H1 (cell line): ENCODE measurements at regions not wholly inside any gene's neighbourhood (a gene's known extent, or its start where the extent isn't known, plus 50 kb on each side); places are given as distances from the start of the nearest gene placed in this dataset.

Source experiments
- CTCF ChIA-PET: fragments of 300-600 bp; sonication (Branson Sonifier 250); formaldehyde crosslinking; loops from one replicate; lab custom pipeline; 2021; ENCODE audit not compliant: partially characterized antibody; lab: Charles Lee
- POLR2A ChIA-PET: fragments of 300-600 bp; sonication (Branson Sonifier 250); formaldehyde crosslinking; loops from one replicate; lab custom pipeline; 2021; ENCODE audit warnings: inconsistent platforms; ENCODE audit not compliant: partially characterized antibody; lab: Charles Lee
- DNase-seq, 2 experiments: peaks; one replicate each; pipeline versions ENCODE4 v3.0.0 to v3.0.0-alpha.2; 2010 to 2022; ENCODE audit warnings: low spot score in 2 of 2, low read depth in 1 of 2, mixed read lengths in 1 of 2
- FAIRE-seq: peaks from 2 replicates; lab custom pipeline; 2011; peaks lifted over from hg19 to GRCh38; lab: Jason Lieb, UNC
- H2AFZ ChIP-seq: 2 replicates; pipeline ENCODE4 v1.8.1; 2012; ENCODE audit warnings: low read length, inconsistent platforms
- H2AK5ac ChIP-seq: 2 replicates; pipeline ENCODE4 v1.6.1; 2013; ENCODE audit warnings: low read depth, low read length
- H2BK120ac ChIP-seq: replicated peaks from 2 replicates; pipeline ENCODE3; 2013; ENCODE audit warnings: low read depth, low read length, inconsistent platforms
- H2BK12ac ChIP-seq: 2 replicates; pipeline ENCODE4 v1.6.1; 2013; ENCODE audit warnings: low read depth, low read length
- H2BK15ac ChIP-seq: 2 replicates; pipeline ENCODE4 v1.6.1; 2013; ENCODE audit warnings: low read length
- H2BK20ac ChIP-seq: 2 replicates; pipeline ENCODE4 v1.6.1; 2013; ENCODE audit warnings: low read length
- H2BK5ac ChIP-seq: 2 replicates; pipeline ENCODE4 v1.6.1; 2013; ENCODE audit warnings: low read depth, low read length
- H3K14ac ChIP-seq: 2 replicates; pipeline ENCODE4 v1.6.1; 2013; ENCODE audit warnings: inconsistent platforms; ENCODE audit not compliant: insufficient read length
- H3K18ac ChIP-seq: 2 replicates; pipeline ENCODE4 v1.6.1; 2013; ENCODE audit warnings: low read length; ENCODE audit errors: extremely low read depth
- H3K23ac ChIP-seq: 2 replicates; pipeline ENCODE4 v1.6.1; 2013; ENCODE audit warnings: inconsistent platforms; ENCODE audit not compliant: insufficient read length
- H3K23me2 ChIP-seq: 2 replicates; pipeline ENCODE4 v1.6.1; 2013; ENCODE audit warnings: low read depth, low read length
- H3K27ac ChIP-seq: 2 replicates; pipeline ENCODE4 v1.6.1; 2011; ENCODE audit warnings: low read depth, low read length, inconsistent platforms
- H3K27me3 ChIP-seq, 4 experiments: replicated peaks in 1 of 4; 1 replicate in 1 of 4; 2 replicates in 3 of 4; pipeline versions ENCODE4 v1.6.1 to v1.8.1; 2011 to 2013; ENCODE audit warnings: low read length in 3 of 4, mild to moderate bottlenecking in 3 of 4, inconsistent platforms in 2 of 4, mixed read lengths in 2 of 4, moderate library complexity in 1 of 4; ENCODE audit not compliant: control insufficient read depth in 3 of 4, insufficient read depth in 3 of 4; ENCODE audit errors: extremely low read depth in 1 of 4
- H3K36me3 ChIP-seq, 4 experiments: 2 replicates each; pipeline versions ENCODE4 v1.6.1 to v1.8.1; 2011 to 2013; ENCODE audit warnings: mild to moderate bottlenecking in 4 of 4, low read length in 3 of 4, moderate library complexity in 2 of 4, control low read depth in 1 of 4, inconsistent platforms in 1 of 4; ENCODE audit not compliant: insufficient read depth in 4 of 4, control insufficient read depth in 2 of 4
- H3K4ac ChIP-seq: replicated peaks from 2 replicates; pipeline ENCODE3; 2013; ENCODE audit warnings: low read length, low read depth, mixed read lengths, inconsistent platforms; ENCODE audit not compliant: insufficient read length
- H3K4me1 ChIP-seq, 4 experiments: replicated peaks in 1 of 4; 1 replicate in 1 of 4; 2 replicates in 3 of 4; pipeline versions ENCODE4 v1.6.1 to v1.8.1; 2011 to 2013; ENCODE audit warnings: low read length in 3 of 4, inconsistent platforms in 2 of 4, mixed read lengths in 1 of 4; ENCODE audit not compliant: insufficient read depth in 4 of 4, control insufficient read depth in 3 of 4
- H3K4me2 ChIP-seq, 2 experiments: 2 replicates each; pipeline versions ENCODE4 v1.6.1 to v1.8.1; 2011 to 2013; ENCODE audit warnings: low read depth in 2 of 2, low read length in 2 of 2, control low read depth in 1 of 2, inconsistent platforms in 1 of 2, mild to moderate bottlenecking in 1 of 2; ENCODE audit not compliant: insufficient read depth in 1 of 2
- H3K4me3 ChIP-seq, 4 experiments: fragments of 200-600, 300-600 bp in 1 of 4; sonication (generic), shearing (Covaris generic), sonication (Bioruptor Twin) in 1 of 4; 2 replicates each; pipeline versions ENCODE4 v1.5.1 to v1.8.1; 2011 to 2016; ENCODE audit warnings: low read length in 4 of 4, low read depth in 3 of 4, control low read depth in 2 of 4, inconsistent platforms in 2 of 4, mild to moderate bottlenecking in 2 of 4, mixed read lengths in 1 of 4, moderate library complexity in 1 of 4; ENCODE audit not compliant: insufficient read depth in 2 of 4; ENCODE audit errors: extremely low read depth in 1 of 4
- H3K56ac ChIP-seq: replicated peaks from 2 replicates; pipeline ENCODE3; 2013; ENCODE audit warnings: low read depth, mild to moderate bottlenecking, mixed read lengths, low read length, inconsistent platforms; ENCODE audit not compliant: insufficient read length
- H3K79me1 ChIP-seq: 2 replicates; pipeline ENCODE4 v1.6.1; 2013; ENCODE audit warnings: low read depth, low read length, control low read depth
- H3K79me2 ChIP-seq, 2 experiments: 2 replicates each; pipeline versions ENCODE4 v1.6.1 to v1.8.1; 2012 to 2013; ENCODE audit warnings: low read length in 2 of 2, mild to moderate bottlenecking in 2 of 2, inconsistent platforms in 1 of 2; ENCODE audit not compliant: insufficient read depth in 2 of 2, control insufficient read depth in 1 of 2
- H3K9ac ChIP-seq, 4 experiments: replicated peaks in 1 of 4; 1 replicate in 1 of 4; 2 replicates in 3 of 4; pipeline versions ENCODE4 v1.6.1 to v1.8.1; 2011 to 2013; ENCODE audit warnings: low read depth in 3 of 4, low read length in 3 of 4, control low read depth in 2 of 4, mild to moderate bottlenecking in 2 of 4, moderate library complexity in 2 of 4, inconsistent platforms in 1 of 4; ENCODE audit errors: extremely low read depth in 1 of 4
- H3K9me3 ChIP-seq, 2 experiments: 2 replicates each; pipeline versions ENCODE4 v1.6.1 to v1.8.1; 2012 to 2013; ENCODE audit warnings: mild to moderate bottlenecking in 2 of 2, moderate library complexity in 2 of 2, control low read depth in 1 of 2, inconsistent platforms in 1 of 2, low read depth in 1 of 2, low read length in 1 of 2, mixed read lengths in 1 of 2; ENCODE audit not compliant: insufficient read depth in 2 of 2
- H4K20me1 ChIP-seq, 2 experiments: replicated peaks in 1 of 2; 2 replicates each; pipeline versions ENCODE3 to v1.8.1; 2011 to 2013; ENCODE audit warnings: inconsistent platforms in 2 of 2, low read length in 2 of 2, mild to moderate bottlenecking in 1 of 2; ENCODE audit not compliant: insufficient read depth in 2 of 2, control insufficient read depth in 1 of 2
- H4K5ac ChIP-seq: 2 replicates; pipeline ENCODE4 v1.6.1; 2013; ENCODE audit warnings: low read length, low read depth, mixed read lengths, inconsistent platforms; ENCODE audit not compliant: insufficient read length
- H4K8ac ChIP-seq: 2 replicates; pipeline ENCODE4 v1.8.0; 2013; ENCODE audit warnings: mild to moderate bottlenecking, moderate library complexity, low read length, inconsistent platforms; ENCODE audit not compliant: insufficient read depth; ENCODE audit errors: extremely low read depth
- H4K91ac ChIP-seq: replicated peaks from 2 replicates; pipeline ENCODE3; 2013; ENCODE audit warnings: low read length, mixed read lengths, inconsistent platforms; ENCODE audit not compliant: insufficient read length
- BRCA1 ChIP-seq: IDR thresholded peaks from 2 replicates; pipeline ENCODE4 v1.6.1; 2012; ENCODE audit warnings: low read depth, low read length, improper control_type of control experiment
- KDM1A ChIP-seq: fragments of 200-600, 300-600 bp; sonication (generic); IDR thresholded peaks from 2 replicates; pipeline ENCODE4 v1.7.1; 2016; ENCODE audit warnings: mild to moderate bottlenecking, low read length, borderline replicate concordance
- KDM5A ChIP-seq: fragments of 200-600 bp; IDR thresholded peaks from 2 replicates; pipeline ENCODE4 v1.7.1; 2012; ENCODE audit warnings: mild to moderate bottlenecking, low read length, inconsistent platforms, mixed read lengths
- MAFK ChIP-seq: IDR thresholded peaks from 2 replicates; pipeline ENCODE4 v1.6.1; 2012; ENCODE audit warnings: low read depth, mild to moderate bottlenecking, improper control_type of control experiment, low read length
- RBBP5 ChIP-seq: IDR thresholded peaks from 2 replicates; pipeline ENCODE4 v1.7.1; 2012; ENCODE audit warnings: low read depth, mild to moderate bottlenecking, inconsistent platforms, low read length, moderate library complexity, borderline replicate concordance
- RNF2 ChIP-seq: fragments of 200-900, 300-1000 bp; sonication (generic); IDR thresholded peaks from 2 replicates; pipeline ENCODE4 v1.7.1; 2016; ENCODE audit warnings: borderline replicate concordance, low read depth, mild to moderate bottlenecking, antibody characterized with exemption, low read length; ENCODE audit not compliant: poor library complexity, severe bottlenecking; ENCODE audit errors: missing control alignments
- RXRA ChIP-seq: IDR thresholded peaks from 2 replicates; pipeline ENCODE4 v1.6.1; 2011; ENCODE audit warnings: low read depth, mild to moderate bottlenecking, low read length, moderate library complexity; ENCODE audit not compliant: insufficient read depth
- SP4 ChIP-seq: IDR thresholded peaks from 2 replicates; pipeline ENCODE4 v1.6.1; 2012; ENCODE audit warnings: low read length, inconsistent platforms
- TAF1 ChIP-seq: IDR thresholded peaks from 2 replicates; pipeline ENCODE4 v1.6.1; 2011; ENCODE audit warnings: mild to moderate bottlenecking, low read depth, low read length
- TCF12 ChIP-seq: IDR thresholded peaks from 2 replicates; pipeline ENCODE4 v1.6.1; 2011; ENCODE audit warnings: low read depth, mild to moderate bottlenecking, low read length
- WGBS, 2 experiments: shearing (Covaris generic) in 1 of 2; methylation state at CpG; one replicate each; pipeline versions ENCODE4 v1.1.6 to v1.1.7; 2013 to 2015; ENCODE audit warnings: low lambda C conversion rate in 2 of 2, mixed read lengths in 2 of 2, inconsistent platforms in 1 of 2, low coverage in 1 of 2, missing lambda C conversion rate in 1 of 2; ENCODE audit not compliant: insufficient replicate concordance in 2 of 2, insufficient coverage in 1 of 2, insufficient read length in 1 of 2; ENCODE audit errors: extremely low coverage in 1 of 2, missing lambda C conversion rate in 1 of 2; 5-methylcytosine and 5-hydroxymethylcytosine counted together
- TF ChIP-seq, protein P1 (sequence below), 3 experiments: IDR thresholded peaks; 1 replicate in 2 of 3; 2 replicates in 1 of 3; pipeline versions ENCODE4 v1.5.1 to v1.6.1; 2011; ENCODE audit warnings: low read length in 3 of 3, mild to moderate bottlenecking in 3 of 3, inconsistent platforms in 2 of 3, low read depth in 1 of 3, moderate library complexity in 1 of 3; ENCODE audit not compliant: insufficient read depth in 1 of 3; ENCODE audit errors: control extremely low read depth in 1 of 3

DNA sequence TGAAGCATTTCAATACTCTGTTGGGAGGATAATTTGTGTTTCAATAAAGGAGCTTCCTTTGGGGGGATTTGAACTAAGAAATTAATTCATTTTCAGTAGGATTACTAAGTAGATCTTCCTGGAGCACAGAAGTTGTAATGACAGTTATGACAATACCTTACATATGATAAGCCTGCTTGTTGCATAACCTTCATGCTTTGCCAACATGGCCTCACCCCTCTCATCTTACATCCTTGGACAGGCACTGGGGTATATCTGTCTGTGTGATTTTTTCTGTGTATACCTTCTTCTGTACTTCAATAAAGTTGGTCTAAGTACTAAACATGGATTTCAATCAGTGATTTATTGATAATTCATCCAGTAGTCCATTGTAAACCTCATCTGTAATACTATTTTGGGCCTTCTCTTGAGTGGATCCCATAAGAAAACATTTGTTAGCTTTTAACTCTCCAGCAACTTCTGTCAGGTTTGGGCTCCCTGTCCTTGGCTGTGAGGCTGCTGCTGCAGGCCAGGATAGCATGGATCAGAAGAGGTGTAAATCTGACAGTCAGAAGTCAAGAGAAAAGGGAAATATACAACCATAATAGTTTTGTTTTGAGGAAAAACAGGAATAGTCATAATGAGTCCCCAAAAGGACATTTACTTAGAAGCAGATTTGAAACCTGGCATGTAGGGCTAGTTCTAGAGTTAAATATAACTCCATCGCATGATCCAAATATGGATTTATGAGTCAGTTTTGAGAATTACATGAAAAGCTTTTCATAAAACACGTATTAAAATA lies 422.2 kb downstream of the KLF5 start:
- Histone ChIP-seq H3K9ac (no peak overlapping the region), H3K27ac (no peak overlapping the region), H3K18ac (no peak overlapping the region), H3K9me3 (no peaks in the 10 kb centered on the region), H3K4ac (no peak overlapping the region), H3K27me3 (no peaks in the 10 kb centered on the region), H2AFZ (no peak overlapping the region), H4K91ac (no peak overlapping the region), H3K4me3 (no peak overlapping the region), H4K8ac (no peak overlapping the region), H3K23ac (no peak overlapping the region), H2BK15ac (no peak overlapping the region), H2BK120ac (no peak overlapping the region), H4K20me1 (no peaks in the 10 kb centered on the region), H3K56ac (no peak overlapping the region), H3K14ac (no peak overlapping the region), H2BK12ac (no peak overlapping the region), H3K36me3 (no peaks in the 10 kb centered on the region), H2BK5ac (no peak overlapping the region), H3K79me1 (no peaks in the 10 kb centered on the region), H4K5ac (no peak overlapping the region), H2BK20ac (no peak overlapping the region), H3K4me1 (no peaks in the 10 kb centered on the region), H3K79me2 (no peaks in the 10 kb centered on the region), H3K23me2 (no peaks in the 10 kb centered on the region), H2AK5ac (no peak overlapping the region), H3K4me2 (no peak overlapping the region)
- POLR2A ChIA-PET = no interaction called here
- WGBS, 2 experiments = 89% methylated on average over 2 of the region's 2 CpGs; no CpG with 5 or more reads in 1 of the 2 experiments
- DNase-seq (no peak), FAIRE-seq (no peak)
- CTCF ChIA-PET = no interaction called here
- no peak for TF ChIP-seq TCF12
- no peak for TF ChIP-seq RNF2
- no peak for TF ChIP-seq RBBP5
- TF ChIP-seq KDM5A = no peak
- TF ChIP-seq SP4 = no peak
- TF ChIP-seq KDM1A = no peak
- TF ChIP-seq, protein P1, sequence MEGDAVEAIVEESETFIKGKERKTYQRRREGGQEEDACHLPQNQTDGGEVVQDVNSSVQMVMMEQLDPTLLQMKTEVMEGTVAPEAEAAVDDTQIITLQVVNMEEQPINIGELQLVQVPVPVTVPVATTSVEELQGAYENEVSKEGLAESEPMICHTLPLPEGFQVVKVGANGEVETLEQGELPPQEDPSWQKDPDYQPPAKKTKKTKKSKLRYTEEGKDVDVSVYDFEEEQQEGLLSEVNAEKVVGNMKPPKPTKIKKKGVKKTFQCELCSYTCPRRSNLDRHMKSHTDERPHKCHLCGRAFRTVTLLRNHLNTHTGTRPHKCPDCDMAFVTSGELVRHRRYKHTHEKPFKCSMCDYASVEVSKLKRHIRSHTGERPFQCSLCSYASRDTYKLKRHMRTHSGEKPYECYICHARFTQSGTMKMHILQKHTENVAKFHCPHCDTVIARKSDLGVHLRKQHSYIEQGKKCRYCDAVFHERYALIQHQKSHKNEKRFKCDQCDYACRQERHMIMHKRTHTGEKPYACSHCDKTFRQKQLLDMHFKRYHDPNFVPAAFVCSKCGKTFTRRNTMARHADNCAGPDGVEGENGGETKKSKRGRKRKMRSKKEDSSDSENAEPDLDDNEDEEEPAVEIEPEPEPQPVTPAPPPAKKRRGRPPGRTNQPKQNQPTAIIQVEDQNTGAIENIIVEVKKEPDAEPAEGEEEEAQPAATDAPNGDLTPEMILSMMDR (IDR thresholded peaks at IDR 0.05; ENCODE audit: control extremely low read depth in 1 of 3, insufficient read depth in 1 of 3, low read depth in 1 of 3, low read length in 3 of 3) = no peak
- no peak for TF ChIP-seq TAF1
- no peak for TF ChIP-seq BRCA1
- TF ChIP-seq RXRA = no peak
- no peak for TF ChIP-seq MAFK
